OCI-LY7 (cell line): ENCODE measurements at regions not wholly inside any gene's neighbourhood (a gene's known extent, or its start where the extent isn't known, plus 50 kb on each side); places are given as distances from the start of the nearest gene placed in this dataset.

Experiments
- EZH2phosphoT487 ChIP-seq: fragments of 200-600 bp; sonication (generic); IDR thresholded peaks from 2 replicates; pipeline ENCODE4 v1.6.1; 2018; ENCODE audit warnings: low read depth, borderline replicate concordance, mild to moderate bottlenecking, mixed run types, antibody characterized with exemption, low read length, moderate library complexity, mixed read lengths
- TF ChIP-seq, protein P1 (sequence below): fragments of 200-600 bp; sonication (generic); conservative IDR thresholded peaks from 2 replicates; pipeline ENCODE4 v1.5.1; 2014; ENCODE audit warnings: mild to moderate bottlenecking, antibody characterized with exemption, low read length, moderate library complexity, mixed read lengths

- TF ChIP-seq, protein P1, sequence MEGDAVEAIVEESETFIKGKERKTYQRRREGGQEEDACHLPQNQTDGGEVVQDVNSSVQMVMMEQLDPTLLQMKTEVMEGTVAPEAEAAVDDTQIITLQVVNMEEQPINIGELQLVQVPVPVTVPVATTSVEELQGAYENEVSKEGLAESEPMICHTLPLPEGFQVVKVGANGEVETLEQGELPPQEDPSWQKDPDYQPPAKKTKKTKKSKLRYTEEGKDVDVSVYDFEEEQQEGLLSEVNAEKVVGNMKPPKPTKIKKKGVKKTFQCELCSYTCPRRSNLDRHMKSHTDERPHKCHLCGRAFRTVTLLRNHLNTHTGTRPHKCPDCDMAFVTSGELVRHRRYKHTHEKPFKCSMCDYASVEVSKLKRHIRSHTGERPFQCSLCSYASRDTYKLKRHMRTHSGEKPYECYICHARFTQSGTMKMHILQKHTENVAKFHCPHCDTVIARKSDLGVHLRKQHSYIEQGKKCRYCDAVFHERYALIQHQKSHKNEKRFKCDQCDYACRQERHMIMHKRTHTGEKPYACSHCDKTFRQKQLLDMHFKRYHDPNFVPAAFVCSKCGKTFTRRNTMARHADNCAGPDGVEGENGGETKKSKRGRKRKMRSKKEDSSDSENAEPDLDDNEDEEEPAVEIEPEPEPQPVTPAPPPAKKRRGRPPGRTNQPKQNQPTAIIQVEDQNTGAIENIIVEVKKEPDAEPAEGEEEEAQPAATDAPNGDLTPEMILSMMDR, result no peak
- no peak for TF ChIP-seq EZH2phosphoT487
These were observed 57.3 kb upstream of the PPP1CB start for GRCh38 chr2:28694364-28694763.
